ENCODE measurements at regions not wholly inside any gene's neighbourhood (a gene's known extent, or its start where the extent isn't known, plus 50 kb on each side); places are given as distances from the start of the nearest gene placed in this dataset.

DNA sequence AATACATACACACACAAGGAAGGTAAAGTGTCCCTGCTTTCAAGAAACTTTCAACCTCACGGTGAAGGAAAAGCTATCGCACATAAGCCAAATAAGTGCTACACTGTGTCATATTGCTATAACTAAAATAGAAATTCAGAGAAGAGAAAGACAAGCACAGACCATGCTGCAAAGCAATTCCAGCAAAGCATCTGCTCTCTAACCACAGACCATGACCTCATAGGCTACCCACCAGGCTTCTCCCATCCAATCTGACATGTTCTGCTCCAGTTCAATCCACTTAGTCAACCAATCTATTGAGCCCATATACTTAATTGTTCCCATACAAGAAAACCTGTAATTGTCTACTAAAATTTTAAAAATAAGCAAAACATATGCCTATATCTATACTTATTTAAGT, 211.3 kb downstream of the BARHL2 start:
- intact Hi-C loops (cut with DNase I) = no loop called here
- no peaks in the 10 kb centered on the region for H3K27me3 ChIP-seq
- WGBS, 2 donors = 88 to 95% methylated on average over 2 of the region's 2 CpGs
- no peaks in the 10 kb centered on the region for H3K4me1 ChIP-seq
- H3K36me3 ChIP-seq = no peaks in the 10 kb centered on the region
- TF ChIP-seq, protein P1, sequence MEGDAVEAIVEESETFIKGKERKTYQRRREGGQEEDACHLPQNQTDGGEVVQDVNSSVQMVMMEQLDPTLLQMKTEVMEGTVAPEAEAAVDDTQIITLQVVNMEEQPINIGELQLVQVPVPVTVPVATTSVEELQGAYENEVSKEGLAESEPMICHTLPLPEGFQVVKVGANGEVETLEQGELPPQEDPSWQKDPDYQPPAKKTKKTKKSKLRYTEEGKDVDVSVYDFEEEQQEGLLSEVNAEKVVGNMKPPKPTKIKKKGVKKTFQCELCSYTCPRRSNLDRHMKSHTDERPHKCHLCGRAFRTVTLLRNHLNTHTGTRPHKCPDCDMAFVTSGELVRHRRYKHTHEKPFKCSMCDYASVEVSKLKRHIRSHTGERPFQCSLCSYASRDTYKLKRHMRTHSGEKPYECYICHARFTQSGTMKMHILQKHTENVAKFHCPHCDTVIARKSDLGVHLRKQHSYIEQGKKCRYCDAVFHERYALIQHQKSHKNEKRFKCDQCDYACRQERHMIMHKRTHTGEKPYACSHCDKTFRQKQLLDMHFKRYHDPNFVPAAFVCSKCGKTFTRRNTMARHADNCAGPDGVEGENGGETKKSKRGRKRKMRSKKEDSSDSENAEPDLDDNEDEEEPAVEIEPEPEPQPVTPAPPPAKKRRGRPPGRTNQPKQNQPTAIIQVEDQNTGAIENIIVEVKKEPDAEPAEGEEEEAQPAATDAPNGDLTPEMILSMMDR (IDR thresholded peaks at IDR 0.05) = no peak
- DNase-seq (no peak), FAIRE-seq (no peak), ATAC-seq (no peak)
- H3K27ac ChIP-seq = no peak overlapping the region
- H3K9me3 ChIP-seq = no peaks in the 10 kb centered on the region
- no peak overlapping the region for H3K4me3 ChIP-seq

DNA sequence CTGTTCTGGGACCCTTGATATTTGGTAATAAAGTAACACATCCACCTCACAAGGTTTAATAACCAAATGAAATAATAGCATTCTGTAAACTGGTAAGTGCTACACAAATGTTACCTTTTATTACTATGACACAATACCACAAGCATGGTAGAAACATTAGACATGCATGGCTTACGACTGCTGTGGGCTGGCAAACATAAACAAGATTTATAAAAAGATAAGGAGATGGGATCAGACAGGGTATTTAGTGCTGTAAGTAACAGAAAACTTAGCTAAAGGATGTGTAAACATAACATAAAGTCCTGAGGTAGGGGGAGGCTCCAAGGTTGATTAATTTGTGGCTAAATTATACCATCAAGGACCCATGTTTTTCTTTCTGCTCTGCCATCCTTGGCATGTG, 212.6 kb downstream of the BARHL2 start:
- no peak overlapping the region for H3K4me3 ChIP-seq
- no peaks in the 10 kb centered on the region for H3K36me3 ChIP-seq
- DNase-seq (no peak), ATAC-seq (no peak), FAIRE-seq (no peak)
- H3K4me1 ChIP-seq = no peaks in the 10 kb centered on the region
- H3K9me3 ChIP-seq = no peaks in the 10 kb centered on the region
- TF ChIP-seq, protein P1 (IDR thresholded peaks at IDR 0.05) = no peak
- intact Hi-C loops (cut with DNase I) = no loop called here
- no peak overlapping the region for H3K27ac ChIP-seq
- 49 to 61% methylated on average over 1 of the region's 1 CpG for WGBS, 2 donors
- H3K27me3 ChIP-seq = no peaks in the 10 kb centered on the region

DNA sequence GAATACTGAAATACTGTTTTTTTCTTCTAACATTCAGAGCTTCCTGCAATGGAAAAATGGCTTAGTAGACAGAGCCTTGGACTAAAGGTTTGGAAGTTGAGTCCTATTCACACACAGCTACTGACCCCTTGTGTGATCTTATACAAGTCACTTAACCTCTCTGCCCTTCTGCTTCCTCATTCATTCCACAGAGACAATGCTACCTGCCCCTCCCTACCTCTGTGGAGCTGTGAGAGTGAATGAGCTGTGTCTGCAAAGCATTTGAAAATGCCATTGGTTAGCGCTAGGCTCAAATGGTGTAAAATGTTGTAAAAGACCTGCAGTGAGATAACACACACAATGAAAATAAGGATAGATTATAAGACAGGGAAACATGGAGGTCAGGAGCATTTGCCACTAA, 214.4 kb downstream of the BARHL2 start:
- no peak overlapping the region for H3K27ac ChIP-seq
- FAIRE-seq = no peak
- H3K4me1 ChIP-seq = no peaks in the 10 kb centered on the region
- no peak overlapping the region for H3K4me3 ChIP-seq
- H3K9me3 ChIP-seq = no peaks in the 10 kb centered on the region
- TF ChIP-seq, protein P1 (IDR thresholded peaks at IDR 0.05) = no peak
- 21 to 23% methylated on average over 1 of the region's 1 CpG for WGBS, 2 donors
- no peak for ATAC-seq
- no peaks in the 10 kb centered on the region for H3K27me3 ChIP-seq
- no peak for DNase-seq
- no peaks in the 10 kb centered on the region for H3K36me3 ChIP-seq
- intact Hi-C loops (cut with DNase I) = no loop called here

DNA sequence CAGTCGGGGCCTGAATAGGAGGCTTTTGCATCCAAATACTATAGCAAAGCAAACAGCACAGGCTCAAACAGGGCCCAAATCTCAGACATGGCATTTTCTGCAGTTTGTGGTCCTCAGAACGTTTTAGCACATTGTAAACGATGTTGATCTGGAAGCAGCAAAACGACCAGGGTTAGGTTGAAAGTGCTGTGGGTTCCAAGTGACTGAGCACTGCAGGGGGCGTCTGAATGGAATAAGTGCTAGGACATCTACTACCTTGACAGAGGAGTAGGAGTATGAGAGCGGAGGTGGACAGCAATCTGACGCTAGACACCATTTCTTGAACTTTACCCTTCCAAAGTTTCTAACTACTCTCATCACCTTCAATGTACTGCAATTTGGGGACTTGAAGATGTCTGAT, 214.9 kb downstream of the BARHL2 start:
- Histone ChIP-seq H3K9me3 (no peaks in the 10 kb centered on the region), H3K4me1 (no peaks in the 10 kb centered on the region), H3K4me3 (no peak overlapping the region), H3K27ac (no peak overlapping the region), H3K27me3 (no peaks in the 10 kb centered on the region), H3K36me3 (no peaks in the 10 kb centered on the region)
- FAIRE-seq = no peak
- intact Hi-C loops (cut with DNase I) = no loop called here
- no peak for ATAC-seq
- TF ChIP-seq, protein P1 (IDR thresholded peaks at IDR 0.05) = no peak
- DNase-seq = no peak
- WGBS, 2 donors = 49 to 51% methylated on average over 7 of the region's 7 CpGs

DNA sequence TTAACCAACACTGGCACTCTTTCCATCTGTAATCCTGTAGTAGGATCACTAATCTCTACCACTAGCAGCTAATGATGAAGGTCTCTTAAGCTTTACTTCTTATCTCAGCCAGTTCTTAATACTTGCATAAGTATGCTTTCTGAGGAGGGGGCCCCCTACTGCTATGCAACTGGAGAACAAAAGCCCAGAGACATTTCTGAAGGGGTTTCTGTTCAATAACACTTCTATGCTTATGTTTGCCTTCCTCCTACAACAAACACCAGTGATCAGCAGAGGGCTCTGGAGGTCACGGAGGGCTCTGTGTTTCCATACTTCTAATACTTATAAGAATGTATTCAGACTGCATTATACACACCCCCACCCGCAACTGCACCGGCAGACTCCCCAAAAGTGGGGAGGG, 215.8 kb downstream of the BARHL2 start:
- no peaks in the 10 kb centered on the region for H3K4me1 ChIP-seq
- FAIRE-seq = no peak
- TF ChIP-seq, protein P1 (IDR thresholded peaks at IDR 0.05) = no peak
- no peak for ATAC-seq
- no peaks in the 10 kb centered on the region for H3K36me3 ChIP-seq
- intact Hi-C loops (cut with DNase I) = no loop called here
- no peak overlapping the region for H3K27ac ChIP-seq
- H3K4me3 ChIP-seq = no peak overlapping the region
- H3K9me3 ChIP-seq = no peaks in the 10 kb centered on the region
- no peak for DNase-seq
- 18 to 28% methylated on average over 3 of the region's 3 CpGs for WGBS, 2 donors
- no peaks in the 10 kb centered on the region for H3K27me3 ChIP-seq

Data from pancreas (tissue), 10 donors.